Tibial artery (tissue), 4 donors: ENCODE measurements at regions not wholly inside any gene's neighbourhood (a gene's known extent, or its start where the extent isn't known, plus 50 kb on each side); places are given as distances from the start of the nearest gene placed in this dataset.

Experiments
- DNase-seq, 2 donors: peaks; one replicate each; pipeline ENCODE4 v3.0.0-alpha.2; 2019
- H3K27ac ChIP-seq, 2 donors: fragments of 200-600 bp; sonication (generic) in 1 of 2; 1 replicate in 1 of 2; 2 replicates in 1 of 2; pipeline ENCODE4 v1.5.1; 2018 to 2019; ENCODE audit warnings: mild to moderate bottlenecking in 1 of 2
- H3K27me3 ChIP-seq, 2 donors: fragments of 200-600 bp; sonication (generic) in 1 of 2; one replicate each; pipeline versions ENCODE4 v1.5.1 to v1.6.0; 2016 to 2019
- H3K36me3 ChIP-seq, 3 donors: fragments of 200-600 bp; sonication (generic) in 2 of 3; one replicate each; pipeline ENCODE4 v1.5.1; 2016 to 2019; ENCODE audit warnings: mild to moderate bottlenecking in 2 of 3
- H3K4me1 ChIP-seq, 4 donors: fragments of 200-600 bp; sonication (generic) in 2 of 4; 1 replicate in 3 of 4; 2 replicates in 1 of 4; pipeline ENCODE4 v1.5.1; 2016 to 2019
- H3K4me3 ChIP-seq, 2 donors: fragments of 200-600 bp; sonication (generic) in 1 of 2; 1 replicate in 1 of 2; 2 replicates in 1 of 2; pipeline ENCODE4 v1.5.1; 2018 to 2019; ENCODE audit warnings: mild to moderate bottlenecking in 2 of 2
- H3K9me3 ChIP-seq, 3 donors: fragments of 200-600 bp; sonication (generic) in 1 of 3; one replicate each; pipeline ENCODE4 v1.5.1; 2016 to 2019
- CTCF ChIP-seq, 2 experiments: fragments of 200-600 bp in 1 of 2; fragments of 450-650 bp in 1 of 2; IDR thresholded peaks; one replicate each; pipeline ENCODE4 v1.5.1; 2017 to 2019; ENCODE audit warnings: antibody characterized with exemption in 2 of 2, mild to moderate bottlenecking in 1 of 2, moderate library complexity in 1 of 2
- intact Hi-C: fragments of 100-400 bp; cut with DNase I; formaldehyde crosslinking; loops from one replicate; pipeline ENCODE4 v1.15.0; 2023; ENCODE audit warnings: low total_unique reads

DNA sequence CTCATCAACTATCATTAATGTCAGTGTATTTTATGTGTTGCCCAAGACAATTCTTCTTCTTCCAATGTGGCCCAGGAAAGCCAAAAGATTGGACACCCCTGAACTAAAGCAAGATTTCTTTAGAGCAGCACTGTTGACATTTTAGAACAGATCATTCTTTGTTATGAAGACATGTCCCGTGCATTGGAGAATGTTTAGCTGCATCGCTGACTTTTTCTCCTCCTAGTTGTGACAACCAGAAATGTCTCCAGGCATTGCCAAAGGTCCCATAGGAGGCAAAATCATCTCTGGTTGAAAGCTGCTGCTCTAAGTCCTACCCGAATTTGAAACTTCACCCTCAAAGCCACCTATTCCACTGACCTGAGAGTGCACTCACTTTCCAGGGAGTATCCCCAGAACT, 62.7 kb upstream of the IRX6 start:
- intact Hi-C loops = no loop called here
- Histone ChIP-seq H3K4me1 (peaks cover 0 to 14% (median 3%) of the 10 kb centered on the region in 4 donors), H3K4me3 (no peak overlapping the region), H3K27me3 (no peaks in the 10 kb centered on the region), H3K27ac (no peak overlapping the region), H3K36me3 (no peaks in the 10 kb centered on the region), H3K9me3 (peaks cover 0 to 5% (median 0%) of the 10 kb centered on the region in 3 donors)
- no peak for TF ChIP-seq CTCF (IDR thresholded peaks at IDR 0.05)
- DNase-seq = no peak

- Histone ChIP-seq H3K9me3 (peaks cover 0 to 5% (median 0%) of the 10 kb centered on the region in 3 donors), H3K27me3 (no peaks in the 10 kb centered on the region), H3K4me3 (no peak overlapping the region), H3K36me3 (no peaks in the 10 kb centered on the region), H3K27ac (no peak overlapping the region), H3K4me1 (peaks cover 0 to 14% (median 3%) of the 10 kb centered on the region in 4 donors)
- intact Hi-C loops = no loop called here
- no peak for TF ChIP-seq CTCF (IDR thresholded peaks at IDR 0.05)
- no peak for DNase-seq
These were observed 60.4 kb upstream of the IRX6 start for GRCh38 chr16:55263271-55264250.

DNA sequence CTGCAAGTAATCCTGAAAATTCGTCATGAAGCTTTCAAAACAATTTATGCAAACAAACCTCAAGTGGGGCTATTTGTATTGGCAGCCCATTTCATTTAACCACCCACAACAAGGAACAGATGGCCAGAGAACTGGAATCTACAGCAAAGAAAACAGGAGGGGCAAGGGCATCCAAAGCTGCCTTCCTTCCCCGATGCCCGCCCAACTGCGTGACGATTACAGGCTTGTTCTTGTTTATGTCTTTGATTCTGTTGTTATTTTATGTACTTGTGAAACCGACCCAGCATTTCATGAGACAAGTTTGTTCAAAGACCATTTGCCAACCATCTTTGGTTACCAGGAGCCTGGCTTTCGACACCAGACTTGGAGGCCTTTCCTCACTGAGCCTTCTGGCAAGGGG, 59.1 kb upstream of the IRX6 start:
- Histone ChIP-seq H3K4me1 (peaks cover 0 to 14% (median 3%) of the 10 kb centered on the region in 4 donors), H3K27me3 (no peaks in the 10 kb centered on the region), H3K27ac (no peak overlapping the region), H3K9me3 (peaks cover 0 to 5% (median 0%) of the 10 kb centered on the region in 3 donors), H3K4me3 (no peak overlapping the region), H3K36me3 (no peaks in the 10 kb centered on the region)
- TF ChIP-seq CTCF (IDR thresholded peaks at IDR 0.05) = no peak
- DNase-seq = no peak
- intact Hi-C loops = no loop called here

DNA sequence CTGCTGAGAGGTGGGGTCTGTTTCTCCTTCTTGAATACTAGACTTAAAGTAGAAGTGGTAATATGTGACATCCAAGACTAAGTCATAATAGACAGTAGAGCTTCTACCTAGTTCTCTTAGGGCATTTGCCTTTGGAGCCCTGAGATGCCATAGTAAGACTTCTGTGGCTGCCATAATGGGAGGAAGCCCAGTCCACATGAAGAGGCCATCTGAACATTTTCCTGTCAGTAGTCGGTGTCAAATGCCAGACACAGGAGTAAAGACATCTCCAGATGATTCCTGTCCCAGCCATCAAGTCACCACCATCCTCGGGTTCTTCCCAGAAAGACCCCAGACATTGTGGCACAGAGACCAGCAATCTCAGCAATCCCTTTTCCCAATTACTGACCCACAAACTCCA, 58.1 kb upstream of the IRX6 start:
- intact Hi-C loops = no loop called here
- Histone ChIP-seq H3K4me3 (no peak overlapping the region), H3K4me1 (peaks cover 0 to 14% (median 3%) of the 10 kb centered on the region in 4 donors), H3K9me3 (peaks cover 0 to 5% (median 0%) of the 10 kb centered on the region in 3 donors), H3K27me3 (no peaks in the 10 kb centered on the region), H3K36me3 (no peaks in the 10 kb centered on the region), H3K27ac (no peak overlapping the region)
- no peak for TF ChIP-seq CTCF (IDR thresholded peaks at IDR 0.05)
- DNase-seq = no peak

- Histone ChIP-seq H3K4me1 (no peaks in the 10 kb centered on the region), H3K9me3 (no peaks in the 10 kb centered on the region), H3K4me3 (no peak overlapping the region), H3K27ac (no peak overlapping the region), H3K36me3 (no peaks in the 10 kb centered on the region), H3K27me3 (no peaks in the 10 kb centered on the region)
- no peak for TF ChIP-seq CTCF (IDR thresholded peaks at IDR 0.05)
- intact Hi-C loops = no loop called here
- no peak for DNase-seq
These were observed 52.0 kb upstream of the IRX6 start for GRCh38 chr16:55271945-55272513.
